ENCODE measurements at regions not wholly inside any gene's neighbourhood (a gene's known extent, or its start where the extent isn't known, plus 50 kb on each side); places are given as distances from the start of the nearest gene placed in this dataset.

DNA sequence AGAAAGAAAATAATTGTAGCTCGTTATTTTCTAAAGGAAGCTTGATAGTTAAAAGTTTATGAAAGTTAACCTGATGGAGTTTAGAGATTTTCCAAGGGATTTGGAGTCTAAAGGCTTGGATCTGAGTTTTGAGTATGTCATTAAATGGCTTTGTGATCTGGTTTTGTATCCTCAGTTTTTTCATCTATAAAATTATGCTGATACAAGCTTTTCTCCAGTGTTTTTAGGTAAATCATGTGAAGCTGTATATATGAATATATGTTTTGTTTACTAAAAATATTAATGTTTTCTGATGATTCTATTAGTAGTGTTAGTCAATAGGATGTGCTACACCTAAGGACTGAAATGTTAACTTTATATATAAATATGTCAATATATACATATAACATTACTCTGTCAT, 727.8 kb downstream of the CDH11 start:
- Histone ChIP-seq H3K36me3 (ENCODE audit: insufficient read depth, low read length) (no peaks in the 10 kb centered on the region), H3K9ac (ENCODE audit: low read length) (no peak overlapping the region), H3K4me3 (ENCODE audit: low read length) (no peak overlapping the region), H3K9me3 (ENCODE audit: low read length) (no peaks in the 10 kb centered on the region), H3K79me2 (replicated peaks; ENCODE audit: insufficient read depth, low read length) (no peaks in the 10 kb centered on the region), H3K27me3 (ENCODE audit: insufficient read depth, low read depth, low read length) (no peaks in the 10 kb centered on the region), H3K9me2 (ENCODE audit: insufficient read depth, low read length) (no peaks in the 10 kb centered on the region), H3F3A (ENCODE audit: insufficient read depth, low read length, poor library complexity, severe bottlenecking) (no peaks in the 10 kb centered on the region), H3K4me2 (ENCODE audit: low read length) (no peak overlapping the region), H4K20me1 (ENCODE audit: insufficient read depth) (no peaks in the 10 kb centered on the region), H3K27ac (ENCODE audit: low read length) (no peak overlapping the region), H2AFZ (ENCODE audit: low read depth, low read length) (no peak overlapping the region)
- TF ChIP-seq MXI1 (conservative IDR thresholded peaks at IDR 0.05; ENCODE audit: poor library complexity, severe bottlenecking): no peak
- TF ChIP-seq, protein P1, sequence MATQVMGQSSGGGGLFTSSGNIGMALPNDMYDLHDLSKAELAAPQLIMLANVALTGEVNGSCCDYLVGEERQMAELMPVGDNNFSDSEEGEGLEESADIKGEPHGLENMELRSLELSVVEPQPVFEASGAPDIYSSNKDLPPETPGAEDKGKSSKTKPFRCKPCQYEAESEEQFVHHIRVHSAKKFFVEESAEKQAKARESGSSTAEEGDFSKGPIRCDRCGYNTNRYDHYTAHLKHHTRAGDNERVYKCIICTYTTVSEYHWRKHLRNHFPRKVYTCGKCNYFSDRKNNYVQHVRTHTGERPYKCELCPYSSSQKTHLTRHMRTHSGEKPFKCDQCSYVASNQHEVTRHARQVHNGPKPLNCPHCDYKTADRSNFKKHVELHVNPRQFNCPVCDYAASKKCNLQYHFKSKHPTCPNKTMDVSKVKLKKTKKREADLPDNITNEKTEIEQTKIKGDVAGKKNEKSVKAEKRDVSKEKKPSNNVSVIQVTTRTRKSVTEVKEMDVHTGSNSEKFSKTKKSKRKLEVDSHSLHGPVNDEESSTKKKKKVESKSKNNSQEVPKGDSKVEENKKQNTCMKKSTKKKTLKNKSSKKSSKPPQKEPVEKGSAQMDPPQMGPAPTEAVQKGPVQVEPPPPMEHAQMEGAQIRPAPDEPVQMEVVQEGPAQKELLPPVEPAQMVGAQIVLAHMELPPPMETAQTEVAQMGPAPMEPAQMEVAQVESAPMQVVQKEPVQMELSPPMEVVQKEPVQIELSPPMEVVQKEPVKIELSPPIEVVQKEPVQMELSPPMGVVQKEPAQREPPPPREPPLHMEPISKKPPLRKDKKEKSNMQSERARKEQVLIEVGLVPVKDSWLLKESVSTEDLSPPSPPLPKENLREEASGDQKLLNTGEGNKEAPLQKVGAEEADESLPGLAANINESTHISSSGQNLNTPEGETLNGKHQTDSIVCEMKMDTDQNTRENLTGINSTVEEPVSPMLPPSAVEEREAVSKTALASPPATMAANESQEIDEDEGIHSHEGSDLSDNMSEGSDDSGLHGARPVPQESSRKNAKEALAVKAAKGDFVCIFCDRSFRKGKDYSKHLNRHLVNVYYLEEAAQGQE (IDR thresholded peaks at IDR 0.05; ENCODE audit: borderline replicate concordance): no peak
- TF ChIP-seq, protein P2, sequence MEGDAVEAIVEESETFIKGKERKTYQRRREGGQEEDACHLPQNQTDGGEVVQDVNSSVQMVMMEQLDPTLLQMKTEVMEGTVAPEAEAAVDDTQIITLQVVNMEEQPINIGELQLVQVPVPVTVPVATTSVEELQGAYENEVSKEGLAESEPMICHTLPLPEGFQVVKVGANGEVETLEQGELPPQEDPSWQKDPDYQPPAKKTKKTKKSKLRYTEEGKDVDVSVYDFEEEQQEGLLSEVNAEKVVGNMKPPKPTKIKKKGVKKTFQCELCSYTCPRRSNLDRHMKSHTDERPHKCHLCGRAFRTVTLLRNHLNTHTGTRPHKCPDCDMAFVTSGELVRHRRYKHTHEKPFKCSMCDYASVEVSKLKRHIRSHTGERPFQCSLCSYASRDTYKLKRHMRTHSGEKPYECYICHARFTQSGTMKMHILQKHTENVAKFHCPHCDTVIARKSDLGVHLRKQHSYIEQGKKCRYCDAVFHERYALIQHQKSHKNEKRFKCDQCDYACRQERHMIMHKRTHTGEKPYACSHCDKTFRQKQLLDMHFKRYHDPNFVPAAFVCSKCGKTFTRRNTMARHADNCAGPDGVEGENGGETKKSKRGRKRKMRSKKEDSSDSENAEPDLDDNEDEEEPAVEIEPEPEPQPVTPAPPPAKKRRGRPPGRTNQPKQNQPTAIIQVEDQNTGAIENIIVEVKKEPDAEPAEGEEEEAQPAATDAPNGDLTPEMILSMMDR (IDR thresholded peaks at IDR 0.05; ENCODE audit: poor library complexity, severe bottlenecking): no peak
- TF ChIP-seq EZH2 (IDR thresholded peaks at IDR 0.05; ENCODE audit: borderline replicate concordance, insufficient read depth, low read length, poor library complexity, severe bottlenecking): no peak
- TF ChIP-seq RAD21 (conservative IDR thresholded peaks at IDR 0.05): no peak
- no peak for TF ChIP-seq TAF1 (IDR thresholded peaks at IDR 0.05; ENCODE audit: low read depth)
- no peak for TF ChIP-seq POLR2AphosphoS5 (IDR thresholded peaks at IDR 0.05)
- no peak for TF ChIP-seq EP300 (conservative IDR thresholded peaks at IDR 0.05; ENCODE audit: poor library complexity, severe bottlenecking)
- no peak for TF ChIP-seq SMC3 (conservative IDR thresholded peaks at IDR 0.05; ENCODE audit: poor library complexity)

DNA sequence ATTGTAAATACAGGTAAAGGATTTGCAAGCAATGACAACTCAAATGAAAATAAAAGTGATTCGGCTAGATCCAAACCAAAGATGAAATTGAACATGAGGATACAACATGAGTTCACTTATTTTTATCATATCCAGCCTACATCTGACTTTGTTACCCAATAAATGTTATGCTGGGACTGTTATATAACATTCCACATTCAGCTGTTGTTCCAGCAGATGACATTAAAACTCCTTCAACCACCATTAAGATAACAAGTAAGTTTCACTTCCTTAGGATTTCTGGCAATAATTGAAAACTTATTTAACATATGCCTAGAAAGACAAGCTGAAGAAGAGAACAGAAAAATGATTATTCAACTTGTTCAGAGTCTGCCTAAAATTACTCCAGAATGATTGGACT, 729.4 kb downstream of the CDH11 start:
- H3K9ac ChIP-seq (ENCODE audit: low read length): no peak overlapping the region
- no peak overlapping the region for H3K4me2 ChIP-seq (ENCODE audit: low read length)
- H3K9me2 ChIP-seq (ENCODE audit: insufficient read depth, low read length): no peaks in the 10 kb centered on the region
- H3K4me3 ChIP-seq (ENCODE audit: low read length): no peak overlapping the region
- no peak for TF ChIP-seq EZH2 (IDR thresholded peaks at IDR 0.05; ENCODE audit: borderline replicate concordance, insufficient read depth, low read length, poor library complexity, severe bottlenecking)
- TF ChIP-seq, protein P2 (IDR thresholded peaks at IDR 0.05; ENCODE audit: poor library complexity, severe bottlenecking): no peak
- TF ChIP-seq RAD21 (conservative IDR thresholded peaks at IDR 0.05): no peak
- no peak for TF ChIP-seq EP300 (conservative IDR thresholded peaks at IDR 0.05; ENCODE audit: poor library complexity, severe bottlenecking)
- no peaks in the 10 kb centered on the region for H4K20me1 ChIP-seq (ENCODE audit: insufficient read depth)
- H2AFZ ChIP-seq (ENCODE audit: low read depth, low read length): no peak overlapping the region
- no peak overlapping the region for H3K27ac ChIP-seq (ENCODE audit: low read length)
- H3K36me3 ChIP-seq (ENCODE audit: insufficient read depth, low read length): no peaks in the 10 kb centered on the region
- H3F3A ChIP-seq (ENCODE audit: insufficient read depth, low read length, poor library complexity, severe bottlenecking): no peaks in the 10 kb centered on the region
- no peaks in the 10 kb centered on the region for H3K27me3 ChIP-seq (ENCODE audit: insufficient read depth, low read depth, low read length)
- H3K79me2 ChIP-seq (replicated peaks; ENCODE audit: insufficient read depth, low read length): no peaks in the 10 kb centered on the region
- no peaks in the 10 kb centered on the region for H3K9me3 ChIP-seq (ENCODE audit: low read length)
